Activated T-cell treated with anti-CD3 and anti-CD28 coated beads for 1 hour (primary cell): ENCODE measurements at regions not wholly inside any gene's neighbourhood (a gene's known extent, or its start where the extent isn't known, plus 50 kb on each side); places are given as distances from the start of the nearest gene placed in this dataset.

ENCODE experiments used
- DNase-seq: peaks from one replicate; pipeline ENCODE4 v3.0.0-alpha.2; 2020; ENCODE audit warnings: low read depth

GRCh38 chr6:43869079-43869710 lies 99.2 kb downstream of the VEGFA start:
- no peak for DNase-seq

DNA sequence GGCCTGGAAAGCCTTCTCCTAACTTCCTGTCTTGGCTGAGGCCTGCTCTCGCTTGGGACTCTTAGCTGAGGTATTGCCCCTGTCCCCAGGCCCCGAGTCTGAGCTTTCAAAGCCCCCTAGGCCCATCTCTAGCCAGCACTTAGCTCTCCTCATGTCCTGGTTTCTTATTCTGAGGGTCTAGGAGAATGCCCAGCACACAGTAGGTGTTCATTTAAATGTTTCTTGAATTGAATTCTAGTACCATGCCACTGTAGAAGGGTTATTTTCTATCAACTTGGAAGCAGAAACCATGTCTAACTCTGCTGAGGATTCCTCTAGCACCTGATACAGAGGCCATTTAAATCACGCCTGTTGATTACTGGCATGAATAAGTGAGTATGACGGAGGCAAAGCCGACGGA lies 98.5 kb downstream of the VEGFA start:
- no peak for DNase-seq

DNA sequence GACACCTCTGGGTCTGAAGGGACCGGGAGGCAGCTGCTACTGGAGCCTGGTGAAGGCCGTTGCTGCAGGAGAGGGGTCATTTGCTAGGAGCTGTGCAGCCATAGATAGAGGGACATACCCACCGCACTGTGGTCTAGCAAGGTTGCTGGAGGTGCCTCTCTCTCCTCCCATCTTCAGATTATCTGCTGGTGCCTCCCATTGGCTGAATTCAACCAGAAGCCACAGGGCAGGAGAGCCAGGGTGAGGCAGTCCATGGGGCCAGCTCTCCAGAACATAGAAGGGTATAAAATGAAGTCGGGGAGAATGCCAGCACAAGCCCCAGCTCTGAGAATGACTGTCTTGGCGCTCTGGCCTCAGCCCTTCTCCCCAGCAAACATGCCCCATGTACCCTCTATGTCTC lies 98.0 kb downstream of the VEGFA start:
- DNase-seq = no peak

DNA sequence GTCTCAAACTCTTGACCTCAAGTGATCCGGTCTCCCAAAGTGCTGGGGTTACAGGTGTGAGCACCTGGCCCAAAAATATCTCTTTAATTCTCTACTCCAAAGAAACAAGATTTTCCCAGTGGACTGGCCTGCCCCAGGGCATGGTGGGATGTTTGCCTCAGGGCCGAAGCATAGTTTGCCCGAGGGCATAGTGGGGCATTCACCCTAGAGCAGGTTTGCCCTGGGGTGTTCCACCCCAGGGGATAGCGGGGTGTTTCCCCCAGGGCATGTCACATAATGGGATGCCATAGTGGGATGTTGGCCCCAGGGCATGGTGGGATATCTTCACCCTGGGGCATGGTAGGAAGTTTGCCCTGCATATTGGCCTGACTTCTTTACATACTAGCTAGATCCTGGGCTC lies 97.2 kb downstream of the VEGFA start:
- no peak for DNase-seq

GRCh38 chr6:43865932-43866645 lies 96.1 kb downstream of the VEGFA start:
- DNase-seq = no peak

- DNase-seq = no peak
Measured at GRCh38 chr6:43865086-43865485, 95.1 kb downstream of the VEGFA start.

DNA sequence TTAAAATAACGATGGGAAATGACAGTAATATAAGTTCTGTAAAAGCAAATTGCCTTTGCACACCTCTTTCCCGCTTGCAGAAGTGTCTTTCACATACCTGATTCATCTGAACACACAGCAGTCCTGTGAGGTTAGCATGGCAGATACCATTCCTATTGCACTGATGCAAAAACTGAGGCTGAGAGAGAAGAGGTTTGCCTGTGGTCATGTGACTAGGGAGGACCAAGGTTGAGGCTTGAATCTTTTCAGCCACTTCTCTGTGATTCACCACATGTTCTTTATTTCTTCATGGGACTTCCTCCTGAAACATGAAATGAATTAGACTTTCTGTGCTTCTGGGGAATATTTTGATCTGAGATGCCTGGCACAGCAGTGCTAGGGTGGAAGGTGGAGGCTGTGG lies 92.9 kb downstream of the VEGFA start:
- no peak for DNase-seq

- DNase-seq = no peak
Measured at GRCh38 chr6:43861212-43861894, 91.3 kb downstream of the VEGFA start.

DNA sequence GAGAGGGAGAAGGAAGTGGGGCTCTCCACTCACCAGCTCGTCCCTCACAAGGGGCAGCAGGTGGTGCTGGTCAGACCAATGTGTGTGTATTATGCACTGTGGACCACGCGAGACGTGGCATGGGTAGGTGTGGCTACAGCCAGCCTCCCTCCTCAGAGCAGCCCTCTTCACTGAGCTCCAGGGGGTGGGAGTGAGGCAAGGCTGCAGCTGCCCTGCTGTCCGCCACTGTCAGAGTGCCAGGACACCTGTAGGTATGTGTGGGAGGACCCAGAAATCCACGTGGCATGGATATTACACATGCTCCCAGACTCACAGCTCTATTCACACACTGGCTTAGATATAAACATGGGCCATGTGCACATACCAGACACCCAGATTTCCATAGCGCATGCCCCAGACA lies 90.3 kb downstream of the VEGFA start:
- no peak for DNase-seq

DNA sequence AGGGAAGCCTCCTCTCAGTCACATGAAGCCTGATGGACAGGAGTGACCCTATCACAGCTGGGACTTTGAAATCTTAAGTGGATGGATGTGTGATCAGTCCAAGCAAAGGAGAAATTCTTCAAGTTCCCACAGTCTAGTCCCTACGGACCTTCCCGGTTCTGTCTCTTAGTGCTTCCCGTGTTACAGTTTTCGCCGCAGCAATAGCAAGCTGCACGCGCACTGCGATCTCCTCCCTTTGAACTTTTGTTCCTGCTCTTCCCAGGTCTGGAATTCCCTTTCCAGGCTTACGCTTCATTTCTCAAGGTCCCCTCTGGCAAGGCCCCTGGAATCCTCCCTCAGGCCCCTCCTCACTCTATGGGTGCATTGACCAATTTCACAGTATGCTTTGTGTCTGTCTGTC lies 89.2 kb downstream of the VEGFA start:
- no peak for DNase-seq

DNA sequence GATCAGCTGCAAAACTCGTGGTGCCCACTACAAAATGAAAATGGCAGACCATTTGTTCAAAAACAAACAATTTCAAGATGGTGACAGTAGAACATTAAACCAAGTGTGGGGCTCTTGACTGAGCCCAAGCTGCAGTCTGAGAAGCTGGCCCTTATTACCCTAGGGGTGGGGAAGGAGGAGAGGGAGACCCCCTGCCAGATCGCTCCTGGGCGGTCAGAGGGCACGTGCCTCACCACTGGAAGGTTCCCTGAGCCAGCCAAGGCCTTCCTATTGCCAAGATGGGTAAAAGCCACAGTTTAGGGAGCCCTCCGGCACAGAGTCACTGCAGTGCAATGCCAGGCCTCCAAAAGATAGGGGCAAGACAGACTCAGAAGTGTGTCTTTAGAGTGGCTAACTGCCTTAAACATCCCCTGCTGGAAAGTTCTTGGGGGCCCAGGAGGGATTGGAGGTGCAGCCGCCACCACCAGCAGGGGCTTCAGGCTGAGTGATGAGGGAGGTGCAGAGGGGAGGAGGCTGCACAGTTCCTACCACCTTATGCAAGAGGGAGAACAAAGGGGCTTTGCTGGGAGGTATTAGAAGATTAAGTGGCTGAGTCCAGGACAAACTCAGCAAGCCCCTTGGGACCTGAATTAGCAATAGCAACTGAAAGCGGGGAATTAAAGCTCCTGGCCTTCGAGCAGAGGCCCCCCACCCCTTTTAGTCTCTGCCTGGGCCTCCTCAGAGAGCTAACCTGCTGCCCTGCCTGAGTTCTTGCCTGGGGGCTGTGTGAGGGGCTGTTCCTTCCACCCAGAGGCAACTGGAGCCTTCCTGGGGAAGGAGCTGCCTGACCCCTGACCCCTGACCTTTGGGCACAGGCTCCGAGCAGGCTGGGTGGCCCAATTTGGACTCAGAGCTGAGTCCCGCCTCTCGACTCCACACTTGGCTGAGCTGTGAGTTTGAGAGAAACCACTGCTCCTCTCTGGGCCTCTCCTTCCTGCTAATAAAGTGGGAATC lies 88.4 kb downstream of the VEGFA start:
- no peak for DNase-seq

- DNase-seq = no peak
Measured at GRCh38 chr6:43856005-43856765, 86.2 kb downstream of the VEGFA start.

GRCh38 chr6:43855247-43855646 lies 85.2 kb downstream of the VEGFA start:
- DNase-seq = no peak

DNA sequence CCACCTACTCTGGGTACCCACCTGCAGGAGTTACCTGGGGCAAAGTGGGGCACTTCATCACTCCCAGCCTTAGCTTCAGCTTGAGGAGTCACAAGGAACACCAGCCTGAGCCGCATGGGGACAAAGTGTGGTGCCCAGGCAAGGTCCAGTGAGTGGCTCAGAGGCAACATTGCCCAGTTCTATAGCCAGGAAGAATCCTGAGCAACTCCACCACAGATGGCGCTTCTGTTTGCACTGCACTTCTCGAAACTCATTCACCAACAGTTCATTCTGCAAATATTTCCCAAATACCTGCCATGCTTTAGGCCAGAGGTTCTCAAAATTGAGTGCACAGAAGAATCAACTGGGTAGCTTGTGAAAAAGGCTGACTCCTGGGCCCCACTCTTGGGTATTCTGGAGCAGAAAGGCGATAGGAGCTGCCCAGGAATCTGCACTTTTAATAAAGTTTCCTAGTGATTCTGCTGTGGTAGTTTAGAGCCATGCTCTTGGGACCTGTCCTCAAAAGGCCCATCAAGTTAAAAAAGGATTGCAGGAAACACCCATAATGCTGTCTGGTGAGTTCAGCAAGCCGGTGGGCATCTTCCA lies 83.1 kb downstream of the VEGFA start:
- DNase-seq = no peak

- DNase-seq = no peak
Measured at GRCh38 chr6:43852350-43852864, 82.4 kb downstream of the VEGFA start.

GRCh38 chr6:43851204-43851865 lies 81.3 kb downstream of the VEGFA start:
- DNase-seq = no peak

- DNase-seq = no peak
Measured at GRCh38 chr6:43850314-43851203, 80.5 kb downstream of the VEGFA start.

DNA sequence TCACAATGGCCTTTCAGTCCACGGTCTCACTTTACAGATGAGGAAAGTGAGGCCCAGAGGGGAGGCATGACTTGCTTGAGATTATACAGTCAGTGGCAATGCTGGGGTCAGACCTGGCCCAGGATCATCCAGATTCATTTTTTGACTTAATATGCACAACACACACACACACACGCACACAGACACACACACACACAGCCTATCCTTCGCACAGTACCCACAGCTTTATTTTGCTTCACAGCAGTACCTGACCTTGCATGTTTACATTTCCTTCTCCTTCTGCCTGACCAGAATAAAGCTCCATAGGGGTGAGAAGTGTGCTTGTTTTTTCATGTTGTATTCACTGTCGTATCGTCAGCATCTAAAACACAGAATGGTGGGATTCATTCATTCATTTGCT lies 79.8 kb downstream of the VEGFA start:
- no peak for DNase-seq

DNA sequence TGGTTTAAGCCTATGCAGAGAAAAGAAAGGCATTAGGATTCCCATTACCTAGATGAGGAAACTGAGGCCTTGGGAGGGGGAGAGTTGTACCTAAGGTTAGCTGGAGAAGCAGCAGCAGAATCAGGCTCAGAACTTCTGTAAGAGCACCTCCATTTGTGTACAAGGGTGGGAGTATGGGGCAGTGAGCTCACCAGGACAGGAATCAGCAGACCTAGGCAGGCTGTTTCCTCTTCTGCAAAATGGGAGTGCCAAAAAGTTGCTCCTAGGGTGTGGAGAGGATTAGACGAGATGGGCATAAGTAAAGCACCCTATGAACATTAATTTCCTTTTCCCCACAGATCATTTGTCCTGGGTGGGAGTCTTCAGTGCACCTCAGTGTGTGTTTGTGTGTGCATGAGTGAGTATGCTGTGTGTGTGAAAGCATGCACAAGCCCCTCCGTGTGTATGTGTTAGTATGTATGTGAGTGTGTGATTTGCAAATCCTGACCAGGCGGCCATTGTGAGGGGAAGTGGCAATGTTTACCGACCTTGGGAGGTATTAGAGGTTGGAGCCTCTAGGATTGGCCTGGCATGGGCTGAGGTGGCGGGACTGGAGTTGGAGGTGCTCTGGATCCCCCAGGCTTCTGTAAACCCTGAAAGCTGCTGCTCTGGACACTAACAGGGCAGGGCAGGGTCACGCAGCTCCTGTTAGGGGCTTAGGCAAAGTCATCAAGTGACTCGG lies 78.8 kb downstream of the VEGFA start:
- no peak for DNase-seq
